Left kidney (tissue), 1 donor: ENCODE measurements at regions not wholly inside any gene's neighbourhood (a gene's known extent, or its start where the extent isn't known, plus 50 kb on each side); places are given as distances from the start of the nearest gene placed in this dataset.
"Not testable (repeated sequence)": the region's sequence is repeated elsewhere in the genome, so short reads cannot be mapped to it uniquely, and the experiment has no call there.

ENCODE experiments used
- DNase-seq: peaks from one replicate; pipeline ENCODE4 v3.0.0-alpha.2; 2013

- no peak for DNase-seq
These were observed 195.1 kb upstream of the LRP1B start for GRCh38 chr2:142325870-142326269.

GRCh38 chr2:142323206-142323605 lies 192.4 kb upstream of the LRP1B start:
- DNase-seq = no peak

GRCh38 chr2:142321706-142322280 lies 191.0 kb upstream of the LRP1B start:
- DNase-seq = no peak

GRCh38 chr2:142320067-142320466 lies 189.3 kb upstream of the LRP1B start:
- no peak for DNase-seq

- DNase-seq = no peak
These were observed 185.2 kb upstream of the LRP1B start for GRCh38 chr2:142316049-142316448.

- no peak for DNase-seq
These were observed 184.5 kb upstream of the LRP1B start for GRCh38 chr2:142315346-142315745.

GRCh38 chr2:142314164-142314563 lies 183.3 kb upstream of the LRP1B start:
- no peak for DNase-seq

GRCh38 chr2:142310530-142310929 lies 179.7 kb upstream of the LRP1B start:
- DNase-seq = no peak

- no peak for DNase-seq
These were observed 177.9 kb upstream of the LRP1B start for GRCh38 chr2:142308744-142309143.

- no peak for DNase-seq
These were observed 176.8 kb upstream of the LRP1B start for GRCh38 chr2:142307616-142308115.

GRCh38 chr2:142307086-142307485 lies 176.3 kb upstream of the LRP1B start:
- DNase-seq = no peak

- no peak for DNase-seq
These were observed 175.3 kb upstream of the LRP1B start for GRCh38 chr2:142306131-142306530.

- no peak for DNase-seq
These were observed 169.7 kb upstream of the LRP1B start for GRCh38 chr2:142300517-142300916.

- no peak for DNase-seq
These were observed 168.2 kb upstream of the LRP1B start for GRCh38 chr2:142299021-142299420.

- DNase-seq = no peak
These were observed 163.4 kb upstream of the LRP1B start for GRCh38 chr2:142294225-142294624.

- DNase-seq = no peak
These were observed 161.2 kb upstream of the LRP1B start for GRCh38 chr2:142291969-142292368.

GRCh38 chr2:142290931-142291330 lies 160.1 kb upstream of the LRP1B start:
- no peak for DNase-seq

GRCh38 chr2:142286618-142287017 lies 155.8 kb upstream of the LRP1B start:
- DNase-seq = no peak

GRCh38 chr2:142285480-142285879 lies 154.7 kb upstream of the LRP1B start:
- DNase-seq = no peak

- not testable (repeated sequence) for DNase-seq
These were observed 153.5 kb upstream of the LRP1B start for GRCh38 chr2:142284336-142284735.

- DNase-seq = no peak
These were observed 150.0 kb upstream of the LRP1B start for GRCh38 chr2:142280831-142281230.

GRCh38 chr2:142270990-142271389 lies 140.2 kb upstream of the LRP1B start:
- DNase-seq = no peak

GRCh38 chr2:142270291-142270690 lies 139.5 kb upstream of the LRP1B start:
- DNase-seq = no peak

GRCh38 chr2:142259356-142259755 lies 128.5 kb upstream of the LRP1B start:
- DNase-seq = no peak

- no peak for DNase-seq
These were observed 123.2 kb upstream of the LRP1B start for GRCh38 chr2:142254031-142254430.
